ENCODE measurements at regions not wholly inside any gene's neighbourhood (a gene's known extent, or its start where the extent isn't known, plus 50 kb on each side); places are given as distances from the start of the nearest gene placed in this dataset.

DNA sequence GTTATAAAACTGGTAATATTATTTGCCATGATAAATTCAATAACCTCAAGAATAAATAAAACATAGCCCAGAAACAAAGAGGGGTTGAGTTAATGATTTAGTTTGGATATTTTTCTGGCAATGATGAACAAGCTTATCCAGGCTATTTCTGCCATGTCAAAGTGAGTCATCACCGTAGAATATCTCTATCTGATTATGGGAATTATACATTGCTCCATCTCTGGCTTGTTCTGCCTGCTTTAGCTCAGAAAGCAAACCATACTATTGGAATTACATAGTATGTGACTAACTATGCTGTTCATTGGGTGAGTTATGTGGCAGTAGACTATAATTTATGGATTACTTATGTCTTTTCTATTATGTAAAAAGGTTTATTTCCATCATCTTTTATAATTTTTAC lies 680.1 kb upstream of the AADAT start:
- H3K36me3 ChIP-seq, result no peaks in the 10 kb centered on the region
- H3K9me3 ChIP-seq, result no peaks in the 10 kb centered on the region
- ATAC-seq, result no peak
- intact Hi-C loops (cut with DNase I), result no loop called here
- no peaks in the 10 kb centered on the region for H3K4me1 ChIP-seq
- no peak overlapping the region for H3K27ac ChIP-seq
- no peak for TF ChIP-seq CTCF (IDR thresholded peaks at IDR 0.05)
- no peak for DNase-seq
- no peak overlapping the region for H3K4me3 ChIP-seq
- no peaks in the 10 kb centered on the region for H3K27me3 ChIP-seq

GRCh38 chr4:170758988-170759387 lies 669.2 kb upstream of the AADAT start:
- ATAC-seq, result no peak
- Histone ChIP-seq H3K4me1 (no peaks in the 10 kb centered on the region), H3K9me3 (no peaks in the 10 kb centered on the region), H3K4me3 (no peak overlapping the region), H3K27me3 (no peaks in the 10 kb centered on the region), H3K27ac (no peak overlapping the region), H3K36me3 (no peaks in the 10 kb centered on the region)
- DNase-seq, result no peak
- intact Hi-C loops (cut with DNase I), result no loop called here
- TF ChIP-seq CTCF (IDR thresholded peaks at IDR 0.05), result no peak

DNA sequence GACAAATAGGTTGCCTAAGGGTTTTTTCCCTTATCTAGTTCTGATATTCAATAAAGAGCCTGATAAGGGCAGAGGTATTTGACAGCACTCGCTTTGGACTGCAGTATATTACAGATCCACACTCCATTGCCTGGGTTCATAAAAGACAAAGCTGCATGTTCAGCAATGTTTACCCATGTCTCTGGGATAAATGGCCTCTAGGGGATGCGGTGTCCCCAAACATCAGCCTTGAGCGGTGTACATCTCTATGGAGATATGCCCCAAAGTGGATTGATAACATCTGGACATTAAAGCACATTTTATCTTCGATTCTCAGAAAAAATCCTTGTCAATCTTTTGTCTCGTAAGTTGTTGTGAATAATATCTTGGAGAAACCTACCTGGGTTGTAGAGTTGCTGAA lies 660.8 kb upstream of the AADAT start:
- no peak for DNase-seq
- TF ChIP-seq CTCF (IDR thresholded peaks at IDR 0.05), result no peak
- H3K9me3 ChIP-seq, result no peaks in the 10 kb centered on the region
- no peak overlapping the region for H3K27ac ChIP-seq
- H3K4me3 ChIP-seq, result no peak overlapping the region
- H3K27me3 ChIP-seq, result no peaks in the 10 kb centered on the region
- no peak for ATAC-seq
- no peaks in the 10 kb centered on the region for H3K4me1 ChIP-seq
- H3K36me3 ChIP-seq, result no peaks in the 10 kb centered on the region
- intact Hi-C loops (cut with DNase I), result no loop called here

GRCh38 chr4:170748975-170749374 lies 659.2 kb upstream of the AADAT start:
- H3K27me3 ChIP-seq, result no peaks in the 10 kb centered on the region
- intact Hi-C loops (cut with DNase I), result no loop called here
- no peak for TF ChIP-seq CTCF (IDR thresholded peaks at IDR 0.05)
- ATAC-seq, result no peak
- H3K27ac ChIP-seq, result no peak overlapping the region
- no peaks in the 10 kb centered on the region for H3K36me3 ChIP-seq
- H3K4me3 ChIP-seq, result no peak overlapping the region
- no peaks in the 10 kb centered on the region for H3K9me3 ChIP-seq
- H3K4me1 ChIP-seq, result no peaks in the 10 kb centered on the region
- DNase-seq, result no peak

GRCh38 chr4:170743633-170744032 lies 653.9 kb upstream of the AADAT start:
- H3K4me3 ChIP-seq, result no peak overlapping the region
- no peaks in the 10 kb centered on the region for H3K36me3 ChIP-seq
- H3K27ac ChIP-seq, result no peak overlapping the region
- H3K27me3 ChIP-seq, result no peaks in the 10 kb centered on the region
- no peak for DNase-seq
- ATAC-seq, result peak; percentile 53
- intact Hi-C loops (cut with DNase I), result no loop called here
- H3K4me1 ChIP-seq, result no peaks in the 10 kb centered on the region
- TF ChIP-seq CTCF (IDR thresholded peaks at IDR 0.05), result no peak
- H3K9me3 ChIP-seq, result no peaks in the 10 kb centered on the region

DNA sequence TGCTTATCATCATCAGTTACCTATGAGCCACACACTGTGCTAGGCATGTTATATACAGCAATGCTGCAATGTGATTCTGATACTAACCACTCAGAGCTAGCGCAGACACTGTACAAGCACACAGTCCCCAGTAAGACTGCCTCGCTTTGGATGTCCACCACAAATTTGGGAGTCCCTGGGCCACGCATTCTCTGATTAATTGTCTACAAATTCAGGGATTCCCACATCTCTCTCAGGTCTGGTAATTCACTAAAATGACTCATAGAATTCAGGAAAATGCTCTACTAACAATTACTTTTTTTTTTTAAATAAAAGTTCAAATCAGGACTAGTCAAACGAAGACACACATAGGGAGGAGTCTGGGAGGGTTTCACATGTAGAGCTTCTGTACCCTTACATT lies 652.1 kb upstream of the AADAT start:
- Histone ChIP-seq H3K27me3 (no peaks in the 10 kb centered on the region), H3K36me3 (no peaks in the 10 kb centered on the region), H3K27ac (no peak overlapping the region), H3K9me3 (no peaks in the 10 kb centered on the region), H3K4me3 (no peak overlapping the region), H3K4me1 (no peaks in the 10 kb centered on the region)
- intact Hi-C loops (cut with DNase I), result no loop called here
- DNase-seq (no peak), ATAC-seq (no peak)
- no peak for TF ChIP-seq CTCF (IDR thresholded peaks at IDR 0.05)
